NCI-H128 (cell line): ENCODE measurements at regions not wholly inside any gene's neighbourhood (a gene's known extent, or its start where the extent isn't known, plus 50 kb on each side); places are given as distances from the start of the nearest gene placed in this dataset.
"Not testable (repeated sequence)": the region's sequence is repeated elsewhere in the genome, so short reads cannot be mapped to it uniquely, and the experiment has no call there.

Source experiments
- DNase-seq: peaks from one replicate; lab custom pipeline; 2025; ENCODE audit not compliant: unreplicated experiment; lab: John Stamatoyannopoulos, UW

- no peak for DNase-seq
These were observed 233.9 kb downstream of the ERMARD start for GRCh38 chr6:169985121-169986015.

- DNase-seq = no peak
These were observed 233.0 kb downstream of the ERMARD start for GRCh38 chr6:169984181-169985120.

GRCh38 chr6:169983651-169984050 is 232.2 kb downstream of the ERMARD start:
- no peak for DNase-seq

GRCh38 chr6:169982461-169983386 is 231.3 kb downstream of the ERMARD start:
- DNase-seq = no peak

- DNase-seq = no peak
These were observed 230.5 kb downstream of the ERMARD start for GRCh38 chr6:169981969-169982368.

- DNase-seq = no peak
These were observed 230.1 kb downstream of the ERMARD start for GRCh38 chr6:169981568-169981967.

GRCh38 chr6:169980826-169981450 is 229.5 kb downstream of the ERMARD start:
- no peak for DNase-seq

GRCh38 chr6:169979873-169980432 is 228.5 kb downstream of the ERMARD start:
- no peak for DNase-seq

GRCh38 chr6:169978615-169979161 is 227.3 kb downstream of the ERMARD start:
- no peak for DNase-seq

- no peak for DNase-seq
These were observed 226.2 kb downstream of the ERMARD start for GRCh38 chr6:169977434-169978265.

- no peak for DNase-seq
These were observed 225.1 kb downstream of the ERMARD start for GRCh38 chr6:169976301-169977081.

GRCh38 chr6:169975701-169976100 is 224.3 kb downstream of the ERMARD start:
- no peak for DNase-seq

GRCh38 chr6:169975286-169975685 is 223.9 kb downstream of the ERMARD start:
- no peak for DNase-seq

- no peak for DNase-seq
These were observed 223.2 kb downstream of the ERMARD start for GRCh38 chr6:169974663-169975062.

GRCh38 chr6:169973588-169974467 is 222.4 kb downstream of the ERMARD start:
- DNase-seq = not testable (repeated sequence)

- DNase-seq = no peak
These were observed 221.3 kb downstream of the ERMARD start for GRCh38 chr6:169972736-169973135.

- DNase-seq = no peak
These were observed 220.8 kb downstream of the ERMARD start for GRCh38 chr6:169972101-169972651.
